GM10266 (cell line): ENCODE measurements at regions not wholly inside any gene's neighbourhood (a gene's known extent, or its start where the extent isn't known, plus 50 kb on each side); places are given as distances from the start of the nearest gene placed in this dataset.
"Not testable (repeated sequence)": the region's sequence is repeated elsewhere in the genome, so short reads cannot be mapped to it uniquely, and the experiment has no call there.

Source experiments
- DNase-seq: peaks from one replicate; pipeline ENCODE4 v3.0.0; 2012; ENCODE audit errors: extremely low spot score
- CTCF ChIP-seq: IDR thresholded peaks from 2 replicates; pipeline ENCODE4 v1.5.1; 2012; ENCODE audit warnings: mild to moderate bottlenecking, low read depth; ENCODE audit not compliant: control insufficient read depth, insufficient read depth; ENCODE audit errors: missing control alignments

GRCh38 chr2:113337809-113338208 is 59.1 kb upstream of the PAX8 start:
- TF ChIP-seq CTCF: no peak
- DNase-seq: no peak

- not testable (repeated sequence) for DNase-seq
Measured at GRCh38 chr2:113336040-113336439, 57.3 kb upstream of the PAX8 start.

GRCh38 chr2:113334147-113334546 is 55.4 kb upstream of the PAX8 start:
- DNase-seq: no peak
- no peak for TF ChIP-seq CTCF

- not testable (repeated sequence) for DNase-seq
Measured at GRCh38 chr2:113333735-113334134, 55.0 kb upstream of the PAX8 start.

GRCh38 chr2:113330060-113330767 is 51.5 kb upstream of the PAX8 start:
- not testable (repeated sequence) for DNase-seq

GRCh38 chr2:113328973-113329372 is 50.3 kb upstream of the PAX8 start:
- not testable (repeated sequence) for DNase-seq

GRCh38 chr2:113328572-113328971 is 49.9 kb upstream of the PAX8 start:
- DNase-seq: not testable (repeated sequence)
